IPS-15b (cell line): ENCODE measurements at regions not wholly inside any gene's neighbourhood (a gene's known extent, or its start where the extent isn't known, plus 50 kb on each side); places are given as distances from the start of the nearest gene placed in this dataset.
"Not testable (repeated sequence)": the region's sequence is repeated elsewhere in the genome, so short reads cannot be mapped to it uniquely, and the experiment has no call there.

ENCODE experiments used
- H3K27me3 ChIP-seq: one replicate; pipeline ENCODE4 v1.6.1; 2013; ENCODE audit warnings: low read length; ENCODE audit not compliant: control insufficient read depth, insufficient read depth
- H3K36me3 ChIP-seq: one replicate; pipeline ENCODE4 v1.6.1; 2013; ENCODE audit warnings: low read length; ENCODE audit not compliant: control insufficient read depth, insufficient read depth
- H3K4me1 ChIP-seq: one replicate; pipeline ENCODE4 v1.6.1; 2013; ENCODE audit warnings: mild to moderate bottlenecking, low read length; ENCODE audit not compliant: control insufficient read depth, insufficient read depth
- H3K4me3 ChIP-seq: one replicate; pipeline ENCODE4 v1.5.1; 2013; ENCODE audit warnings: low read depth, low read length
- H3K9ac ChIP-seq: one replicate; pipeline ENCODE4 v1.6.1; 2013; ENCODE audit warnings: low read depth, mild to moderate bottlenecking, low read length
- H3K9me3 ChIP-seq: one replicate; pipeline ENCODE4 v1.6.1; 2013; ENCODE audit warnings: mild to moderate bottlenecking, low read length; ENCODE audit not compliant: control insufficient read depth, insufficient read depth

GRCh38 chrX:147468600-147468999 lies 443.1 kb upstream of the FMR1 start:
- H3K9ac ChIP-seq: no peak overlapping the region
- H3K4me1 ChIP-seq: no peaks in the 10 kb centered on the region

GRCh38 chrX:147476008-147476407 lies 435.7 kb upstream of the FMR1 start:
- H3K4me1 ChIP-seq: no peaks in the 10 kb centered on the region
- no peaks in the 10 kb centered on the region for H3K27me3 ChIP-seq
- no peak overlapping the region for H3K9ac ChIP-seq
- H3K9me3 ChIP-seq: no peaks in the 10 kb centered on the region
- no peak overlapping the region for H3K4me3 ChIP-seq
- H3K36me3 ChIP-seq: no peaks in the 10 kb centered on the region

More at GRCh38 chrX:147468600-147468999, 443.1 kb upstream of the FMR1 start:
- Histone ChIP-seq H3K4me3 (no peak overlapping the region), H3K9me3 (no peaks in the 10 kb centered on the region), H3K36me3 (no peaks in the 10 kb centered on the region), H3K27me3 (no peaks in the 10 kb centered on the region)

GRCh38 chrX:147478899-147479298 lies 432.8 kb upstream of the FMR1 start:
- Histone ChIP-seq H3K9ac (no peak overlapping the region), H3K9me3 (no peaks in the 10 kb centered on the region), H3K27me3 (no peaks in the 10 kb centered on the region), H3K36me3 (no peaks in the 10 kb centered on the region), H3K4me3 (no peak overlapping the region), H3K4me1 (no peaks in the 10 kb centered on the region)

- Histone ChIP-seq H3K27me3 (no peaks in the 10 kb centered on the region), H3K36me3 (no peaks in the 10 kb centered on the region), H3K9ac (no peak overlapping the region), H3K9me3 (no peaks in the 10 kb centered on the region), H3K4me3 (no peak overlapping the region), H3K4me1 (no peaks in the 10 kb centered on the region)
Observed at GRCh38 chrX:147485207-147485606, 426.5 kb upstream of the FMR1 start.

GRCh38 chrX:147494365-147494764 lies 417.4 kb upstream of the FMR1 start:
- Histone ChIP-seq H3K9ac (no peak overlapping the region), H3K4me1 (peaks cover 3% of the 10 kb centered on the region), H3K27me3 (no peaks in the 10 kb centered on the region), H3K9me3 (no peaks in the 10 kb centered on the region), H3K36me3 (no peaks in the 10 kb centered on the region), H3K4me3 (no peak overlapping the region)

GRCh38 chrX:147498796-147499195 lies 412.9 kb upstream of the FMR1 start:
- Histone ChIP-seq H3K9me3 (no peaks in the 10 kb centered on the region), H3K4me3 (no peak overlapping the region), H3K9ac (no peak overlapping the region), H3K27me3 (no peaks in the 10 kb centered on the region), H3K4me1 (peaks cover 3% of the 10 kb centered on the region), H3K36me3 (no peaks in the 10 kb centered on the region)

- Histone ChIP-seq H3K4me3 (no peak overlapping the region), H3K27me3 (no peaks in the 10 kb centered on the region), H3K36me3 (no peaks in the 10 kb centered on the region), H3K9me3 (peaks cover 3% of the 10 kb centered on the region), H3K9ac (no peak overlapping the region), H3K4me1 (no peaks in the 10 kb centered on the region)
Observed at GRCh38 chrX:147522981-147523380, 388.7 kb upstream of the FMR1 start.

GRCh38 chrX:147533426-147533825 lies 378.3 kb upstream of the FMR1 start:
- no peak overlapping the region for H3K9ac ChIP-seq
- no peaks in the 10 kb centered on the region for H3K9me3 ChIP-seq
- no peaks in the 10 kb centered on the region for H3K4me1 ChIP-seq
- no peaks in the 10 kb centered on the region for H3K27me3 ChIP-seq
- H3K4me3 ChIP-seq: no peak overlapping the region
- no peaks in the 10 kb centered on the region for H3K36me3 ChIP-seq

- Histone ChIP-seq H3K4me1 (peaks cover 3% of the 10 kb centered on the region), H3K27me3 (no peaks in the 10 kb centered on the region), H3K9me3 (no peaks in the 10 kb centered on the region), H3K36me3 (no peaks in the 10 kb centered on the region), H3K9ac (no peak overlapping the region), H3K4me3 (no peak overlapping the region)
Observed at GRCh38 chrX:147537172-147537571, 374.5 kb upstream of the FMR1 start.

GRCh38 chrX:147548023-147548422 lies 363.7 kb upstream of the FMR1 start:
- not testable (repeated sequence) for H3K9me3 ChIP-seq, H3K27me3 ChIP-seq, H3K9ac ChIP-seq, H3K4me3 ChIP-seq, H3K36me3 ChIP-seq, H3K4me1 ChIP-seq

- H3K9me3 ChIP-seq: no peaks in the 10 kb centered on the region
- H3K27me3 ChIP-seq: no peaks in the 10 kb centered on the region
- no peak overlapping the region for H3K4me3 ChIP-seq
- H3K4me1 ChIP-seq: no peaks in the 10 kb centered on the region
- no peaks in the 10 kb centered on the region for H3K36me3 ChIP-seq
- no peak overlapping the region for H3K9ac ChIP-seq
Observed at GRCh38 chrX:147550217-147550616, 361.5 kb upstream of the FMR1 start.

- Histone ChIP-seq H3K9me3 (no peaks in the 10 kb centered on the region), H3K9ac (no peak overlapping the region), H3K27me3 (no peaks in the 10 kb centered on the region)
Observed at GRCh38 chrX:147559191-147559590, 352.5 kb upstream of the FMR1 start.

GRCh38 chrX:147565237-147565636 lies 346.5 kb upstream of the FMR1 start:
- no peaks in the 10 kb centered on the region for H3K36me3 ChIP-seq
- no peaks in the 10 kb centered on the region for H3K9me3 ChIP-seq
- no peak overlapping the region for H3K4me3 ChIP-seq
- no peaks in the 10 kb centered on the region for H3K4me1 ChIP-seq
- H3K27me3 ChIP-seq: no peaks in the 10 kb centered on the region
- no peak overlapping the region for H3K9ac ChIP-seq

More at GRCh38 chrX:147559191-147559590, 352.5 kb upstream of the FMR1 start:
- Histone ChIP-seq H3K4me1 (no peaks in the 10 kb centered on the region), H3K4me3 (no peak overlapping the region), H3K36me3 (no peaks in the 10 kb centered on the region)
